Panc1 (cell line): ENCODE measurements at regions not wholly inside any gene's neighbourhood (a gene's known extent, or its start where the extent isn't known, plus 50 kb on each side); places are given as distances from the start of the nearest gene placed in this dataset.

Experiments
- POLR2AphosphoS5 ChIP-seq: IDR thresholded peaks from 2 replicates; pipeline ENCODE4 v1.6.1; 2012; ENCODE audit warnings: mild to moderate bottlenecking, low read depth, low read length, moderate library complexity
- SIN3A ChIP-seq: IDR thresholded peaks from 2 replicates; pipeline ENCODE4 v1.6.1; 2012; ENCODE audit warnings: low read depth, mild to moderate bottlenecking, low read length, moderate library complexity, borderline replicate concordance; ENCODE audit not compliant: insufficient read depth
- TF ChIP-seq, protein P1 (sequence below): fragments of 450-650 bp; IDR thresholded peaks from 2 replicates; pipeline ENCODE4 v1.5.1; 2017; ENCODE audit warnings: mild to moderate bottlenecking

GRCh38 chr1:96240438-96240837 lies 481.1 kb upstream of the PTBP2 start:
- TF ChIP-seq, protein P1, sequence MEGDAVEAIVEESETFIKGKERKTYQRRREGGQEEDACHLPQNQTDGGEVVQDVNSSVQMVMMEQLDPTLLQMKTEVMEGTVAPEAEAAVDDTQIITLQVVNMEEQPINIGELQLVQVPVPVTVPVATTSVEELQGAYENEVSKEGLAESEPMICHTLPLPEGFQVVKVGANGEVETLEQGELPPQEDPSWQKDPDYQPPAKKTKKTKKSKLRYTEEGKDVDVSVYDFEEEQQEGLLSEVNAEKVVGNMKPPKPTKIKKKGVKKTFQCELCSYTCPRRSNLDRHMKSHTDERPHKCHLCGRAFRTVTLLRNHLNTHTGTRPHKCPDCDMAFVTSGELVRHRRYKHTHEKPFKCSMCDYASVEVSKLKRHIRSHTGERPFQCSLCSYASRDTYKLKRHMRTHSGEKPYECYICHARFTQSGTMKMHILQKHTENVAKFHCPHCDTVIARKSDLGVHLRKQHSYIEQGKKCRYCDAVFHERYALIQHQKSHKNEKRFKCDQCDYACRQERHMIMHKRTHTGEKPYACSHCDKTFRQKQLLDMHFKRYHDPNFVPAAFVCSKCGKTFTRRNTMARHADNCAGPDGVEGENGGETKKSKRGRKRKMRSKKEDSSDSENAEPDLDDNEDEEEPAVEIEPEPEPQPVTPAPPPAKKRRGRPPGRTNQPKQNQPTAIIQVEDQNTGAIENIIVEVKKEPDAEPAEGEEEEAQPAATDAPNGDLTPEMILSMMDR = no peak
- TF ChIP-seq POLR2AphosphoS5 (no peak), SIN3A (no peak)
